NK-92 treated with Interleukin-12 subunit alpha and Interleukin-12 subunit beta, amount 100 ng/mL, for 24 hours (cell line): ENCODE measurements at regions not wholly inside any gene's neighbourhood (a gene's known extent, or its start where the extent isn't known, plus 50 kb on each side); places are given as distances from the start of the nearest gene placed in this dataset.
"Not testable (repeated sequence)": the region's sequence is repeated elsewhere in the genome, so short reads cannot be mapped to it uniquely, and the experiment has no call there.

Experiments
- DNase-seq: peaks from one replicate; lab custom pipeline; 2025; lab: John Stamatoyannopoulos, UW

DNA sequence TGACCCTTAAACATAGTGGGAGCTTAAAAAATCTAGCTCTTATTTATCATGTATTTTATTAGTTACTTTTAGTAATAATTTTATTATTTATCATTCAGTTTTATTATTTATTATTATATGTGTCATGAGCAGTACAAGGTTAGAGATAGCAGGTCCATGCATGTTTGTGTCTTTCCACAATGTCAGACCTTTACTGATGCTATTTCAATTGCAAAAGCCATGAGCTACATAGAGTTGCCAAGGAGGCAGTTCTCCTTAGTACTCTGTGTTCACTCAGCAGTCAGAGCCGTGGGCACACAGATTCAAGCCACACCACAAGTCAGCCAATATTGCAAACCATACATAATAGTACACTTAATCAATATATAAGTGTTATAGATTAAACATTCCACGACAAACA lies 157.9 kb upstream of the NTRK2 start:
- DNase-seq, result no peak

DNA sequence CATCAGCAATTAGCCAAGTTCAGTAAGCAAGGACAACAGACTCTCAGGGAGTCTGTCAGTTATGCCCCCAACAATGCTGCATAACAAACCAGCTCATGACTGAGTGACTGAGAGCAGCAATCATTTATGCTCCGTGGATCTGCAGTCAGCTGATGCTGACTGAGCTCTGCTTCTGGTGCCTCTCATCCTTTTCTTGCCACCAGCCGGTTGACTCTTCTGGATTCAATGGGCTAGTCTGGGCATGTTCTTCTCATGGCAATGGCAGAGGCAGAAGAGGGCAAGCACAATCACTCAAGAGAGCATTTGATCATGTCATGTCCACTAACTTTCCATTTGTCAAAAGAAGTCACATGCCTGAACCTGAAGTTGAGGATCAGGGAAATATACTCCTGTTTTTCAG lies 157.0 kb upstream of the NTRK2 start:
- no peak for DNase-seq

DNA sequence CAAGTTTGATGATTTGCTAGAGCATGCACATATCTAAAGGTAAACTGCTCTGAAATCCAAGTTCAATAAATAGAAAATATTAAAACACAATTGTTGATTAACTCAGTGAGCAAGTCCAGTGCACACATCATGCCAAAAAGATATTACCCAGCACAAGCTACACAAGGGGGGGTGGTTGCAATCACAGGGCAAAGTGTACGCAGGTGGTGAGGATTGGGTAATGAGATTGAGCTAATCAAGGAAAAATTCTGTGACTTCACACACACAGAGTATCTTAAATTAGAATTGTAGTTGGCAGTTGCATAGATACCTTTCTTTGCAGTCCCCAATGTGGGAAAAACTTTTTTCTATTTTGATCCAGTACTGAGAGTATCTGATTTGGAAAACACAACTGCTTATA lies 156.1 kb upstream of the NTRK2 start:
- no peak for DNase-seq

DNA sequence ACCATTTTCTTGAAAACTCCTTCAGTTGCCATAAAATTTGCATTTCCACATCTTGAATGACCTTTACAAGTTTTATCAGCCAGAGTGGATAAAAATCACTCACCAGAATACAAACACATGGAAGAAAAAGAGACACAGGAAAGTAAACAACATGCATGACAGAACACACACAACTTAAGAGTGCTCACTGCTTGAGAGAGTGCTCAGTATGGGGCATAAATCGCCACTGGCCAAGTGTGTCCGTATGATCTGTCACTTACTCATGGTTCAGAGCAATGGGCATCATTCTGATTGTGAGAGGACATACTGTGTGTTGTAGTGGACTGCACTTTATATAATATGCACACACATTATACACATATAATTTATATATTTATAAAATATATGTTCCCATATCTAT lies 155.6 kb upstream of the NTRK2 start:
- no peak for DNase-seq

DNA sequence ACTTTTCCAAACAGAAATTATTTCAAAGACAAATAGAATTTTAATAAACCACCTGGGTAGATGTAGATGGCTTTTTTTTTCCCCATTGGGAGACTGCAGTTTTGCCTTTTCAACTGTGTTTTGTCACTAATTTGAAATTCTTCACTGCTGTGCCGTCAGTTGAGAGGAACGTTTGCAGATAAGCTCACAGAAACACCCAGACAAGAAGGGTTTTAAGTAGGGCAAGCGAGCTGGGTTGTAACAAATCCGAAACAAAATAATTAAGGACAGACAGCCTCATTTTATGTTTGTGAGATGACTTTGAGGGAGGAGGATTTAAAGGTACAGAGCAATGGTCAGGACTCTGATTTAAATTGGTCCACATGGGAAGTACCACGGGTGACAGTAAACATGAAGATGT lies 155.1 kb upstream of the NTRK2 start:
- no peak for DNase-seq

DNA sequence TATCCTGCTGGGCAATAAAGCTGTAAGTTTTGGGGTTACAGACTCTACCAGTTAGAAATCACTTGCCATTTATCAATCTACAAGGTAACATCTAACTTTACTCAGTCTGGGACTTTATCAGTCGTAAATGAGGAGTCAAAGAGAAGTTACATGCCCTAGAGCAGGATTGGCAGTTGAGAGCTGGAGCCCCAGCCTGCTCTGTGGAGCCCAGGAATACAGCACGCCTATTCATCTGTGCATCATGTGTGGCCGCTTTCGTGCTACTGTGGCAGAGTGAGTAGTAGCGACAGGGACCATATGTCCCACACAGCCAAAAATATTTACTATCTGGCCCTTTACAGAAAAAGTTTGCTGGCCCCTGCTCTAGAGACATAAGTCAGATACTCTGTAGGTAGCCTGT lies 152.5 kb upstream of the NTRK2 start:
- DNase-seq, result no peak

DNA sequence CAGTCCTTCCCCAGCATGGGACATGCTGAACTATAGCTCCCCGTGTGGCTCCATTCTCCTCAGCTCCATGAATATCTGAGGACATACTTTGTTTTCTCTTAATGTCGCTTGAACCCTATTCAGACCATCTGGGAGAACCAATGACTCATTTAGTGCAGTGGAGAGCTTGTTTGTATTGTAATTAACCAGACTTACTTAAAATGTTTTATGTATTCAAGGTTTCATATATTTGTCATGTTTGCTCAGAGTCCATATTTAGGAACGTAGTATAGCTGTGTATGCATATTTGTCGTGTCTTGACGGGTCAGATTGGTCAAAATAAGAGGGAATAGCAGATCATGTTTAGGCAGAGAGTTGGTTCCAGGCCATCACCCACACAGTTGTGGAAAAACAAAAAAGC lies 150.1 kb upstream of the NTRK2 start:
- DNase-seq, result no peak

DNA sequence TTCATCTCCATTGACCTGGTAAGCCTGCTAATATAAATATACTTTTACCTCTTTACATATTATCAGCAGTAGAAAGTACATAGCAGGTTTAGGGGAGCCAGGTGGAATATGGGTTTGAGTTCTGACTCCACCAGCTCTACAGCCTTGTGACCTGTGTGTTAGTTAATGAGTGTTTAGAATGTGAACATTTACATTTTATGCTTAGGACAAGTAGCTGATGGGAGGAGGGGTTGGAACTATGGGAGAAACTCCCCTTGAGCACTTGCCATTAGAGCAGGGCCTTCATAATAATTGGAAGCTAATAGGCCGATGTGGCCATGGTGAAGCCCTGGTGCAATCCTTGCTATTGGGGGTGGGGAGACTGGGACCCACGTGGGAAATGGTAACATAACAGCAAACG lies 148.3 kb upstream of the NTRK2 start:
- DNase-seq, result no peak

DNA sequence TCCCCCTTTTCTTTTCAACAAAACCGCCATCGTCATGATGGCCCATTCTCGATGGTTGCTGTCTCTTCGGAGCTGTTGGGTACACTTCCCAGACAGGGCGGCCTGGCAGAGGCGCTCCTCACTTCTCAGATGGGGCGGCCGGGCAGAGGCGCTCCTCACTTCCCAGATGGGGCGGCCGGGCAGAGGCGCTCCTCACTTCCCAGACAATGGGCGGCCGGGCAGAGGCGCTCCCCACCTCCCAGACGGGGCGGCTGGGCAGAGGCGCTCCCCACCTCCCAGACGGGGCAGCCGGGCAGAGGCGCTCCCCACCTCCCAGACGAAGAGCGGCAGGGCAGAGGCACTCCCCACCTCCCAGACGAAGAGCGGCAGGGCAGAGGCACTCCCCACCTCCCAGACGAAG lies 143.3 kb upstream of the NTRK2 start:
- not testable (repeated sequence) for DNase-seq

DNA sequence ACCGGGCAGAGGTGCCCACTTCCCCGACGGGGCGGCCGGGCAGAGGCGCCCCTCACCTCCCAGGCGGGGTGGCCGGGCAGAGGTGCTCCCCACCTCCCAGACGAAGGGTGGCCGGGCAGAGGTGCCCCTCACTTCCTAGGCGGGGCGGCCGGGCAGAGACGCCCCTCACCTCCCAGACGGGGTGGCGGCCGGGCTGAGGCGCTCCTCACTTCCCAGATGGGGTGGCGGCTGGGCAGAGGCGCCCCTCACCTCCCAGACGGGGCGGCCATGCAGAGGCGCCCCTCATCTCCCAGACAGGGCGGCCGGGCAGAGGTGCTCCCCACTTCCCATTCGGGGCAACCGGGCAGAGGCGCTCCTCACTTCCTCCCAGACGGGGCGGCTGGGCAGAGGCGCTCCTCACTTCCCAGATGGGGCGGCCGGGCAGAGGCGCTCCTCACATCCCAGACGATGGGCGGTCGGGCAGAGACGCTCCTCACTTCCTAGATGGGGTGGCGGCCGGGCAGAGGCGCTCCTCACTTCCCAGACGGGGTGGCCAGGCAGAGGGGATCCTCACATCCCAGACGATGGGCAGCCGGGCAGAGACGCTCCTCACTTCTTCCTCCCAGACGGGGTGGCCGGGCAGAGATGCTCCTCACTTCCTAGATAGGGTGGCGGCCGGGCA lies 142.3 kb upstream of the NTRK2 start:
- DNase-seq, result not testable (repeated sequence)

DNA sequence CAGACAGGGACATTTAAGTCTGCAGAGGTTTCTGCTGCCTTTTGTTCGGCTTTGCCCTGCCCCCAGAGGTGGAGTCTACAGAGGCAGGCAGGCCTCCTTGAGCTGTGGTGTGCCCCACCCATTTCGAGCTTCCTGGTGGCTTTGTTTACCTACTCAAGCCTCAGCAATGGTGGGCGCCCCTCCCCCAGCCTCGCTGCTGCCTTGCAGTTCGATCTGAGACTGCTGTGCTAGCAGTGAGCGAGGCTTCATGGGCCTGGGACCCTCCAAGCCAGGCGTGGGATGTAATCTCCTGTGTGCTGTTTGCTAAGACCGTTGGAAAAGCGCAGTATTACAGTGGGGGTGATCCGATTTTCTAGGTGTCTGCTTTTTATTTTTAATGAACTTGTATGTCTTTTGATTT lies 133.6 kb upstream of the NTRK2 start:
- DNase-seq, result not testable (repeated sequence)

DNA sequence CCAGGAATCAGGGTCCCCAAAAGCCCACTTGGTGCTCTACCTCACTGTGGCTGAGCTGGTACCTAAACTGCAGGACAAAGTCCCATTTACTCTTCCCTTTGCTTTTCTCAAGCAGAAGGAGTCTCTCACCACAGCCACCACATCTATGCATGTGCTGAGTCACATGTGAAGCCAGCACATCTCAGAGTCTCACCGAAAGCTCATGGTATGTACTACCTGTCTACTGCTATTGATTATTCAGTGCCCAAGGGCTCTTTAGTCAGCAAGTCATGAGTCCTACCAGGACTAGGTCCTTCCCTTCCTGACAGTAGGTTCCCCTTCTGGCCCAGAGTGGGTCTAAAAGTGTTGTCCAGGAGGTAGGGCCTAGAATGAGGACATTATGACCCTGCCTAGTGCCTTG lies 130.7 kb upstream of the NTRK2 start:
- DNase-seq, result no peak

DNA sequence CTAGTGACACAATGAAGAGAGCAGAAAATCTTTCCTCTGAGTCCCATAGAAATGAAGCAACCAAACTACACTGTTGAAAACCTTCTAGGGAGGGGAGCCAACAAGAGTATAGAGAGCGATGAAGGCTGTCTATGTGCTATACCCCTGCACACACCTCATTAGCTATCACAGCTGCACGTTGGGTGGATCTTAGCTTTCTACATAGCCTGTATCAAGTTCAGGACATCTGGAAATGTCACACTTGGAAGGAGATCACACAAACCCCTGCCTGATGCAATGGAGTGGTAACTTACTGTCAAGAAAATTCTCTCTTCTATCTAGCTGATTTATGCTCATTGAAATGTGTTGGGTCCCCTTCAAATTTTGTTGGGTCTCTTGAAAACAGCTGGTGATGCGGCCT lies 127.0 kb upstream of the NTRK2 start:
- DNase-seq, result no peak

DNA sequence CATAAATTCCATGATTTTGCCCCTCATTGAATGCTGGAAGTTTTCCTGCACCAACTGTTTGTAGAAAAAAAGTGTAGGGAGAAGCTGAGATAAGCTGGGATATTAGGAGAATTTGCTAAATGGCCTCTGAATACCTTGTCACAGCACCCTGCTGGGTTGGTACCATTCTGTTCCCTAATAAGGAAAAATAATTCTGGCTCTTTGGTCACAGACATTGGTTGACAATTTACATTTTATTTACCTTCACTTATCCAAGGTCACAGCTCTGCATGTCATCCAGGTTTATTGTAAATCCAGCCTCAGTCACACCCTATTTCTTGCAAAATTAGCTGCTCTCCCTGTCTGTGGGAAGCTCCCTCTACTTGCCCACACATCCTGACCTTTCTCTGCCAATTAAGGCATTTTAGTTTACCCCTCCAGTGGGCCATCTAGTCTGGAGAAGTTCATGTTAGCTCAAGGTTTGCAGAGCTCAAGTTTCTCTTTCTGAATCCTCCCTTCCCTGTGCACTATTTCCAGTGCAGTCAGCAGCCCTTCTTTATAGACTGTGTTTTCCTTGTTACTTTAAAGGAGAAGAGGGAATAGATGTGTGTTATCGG lies 115.4 kb upstream of the NTRK2 start:
- DNase-seq, result no peak

DNA sequence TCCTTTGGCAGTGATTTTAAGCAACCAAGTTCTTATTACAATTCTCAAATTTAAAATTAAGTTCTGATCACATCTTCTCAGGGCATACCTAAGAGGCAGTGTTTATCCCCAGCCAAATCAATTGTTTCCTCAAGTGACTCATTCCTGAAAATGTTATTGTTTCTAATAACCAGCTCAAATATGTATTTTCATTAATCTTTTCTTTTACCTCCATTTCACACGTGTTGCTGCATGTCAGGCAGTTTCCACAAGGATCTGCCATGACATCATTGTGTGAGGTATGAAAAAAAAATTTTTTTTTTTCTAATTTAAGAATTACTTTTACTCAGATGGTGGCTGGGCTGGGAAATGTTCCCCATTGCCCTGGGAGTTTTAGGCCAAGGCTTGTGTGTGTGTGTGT lies 113.0 kb upstream of the NTRK2 start:
- DNase-seq, result no peak

DNA sequence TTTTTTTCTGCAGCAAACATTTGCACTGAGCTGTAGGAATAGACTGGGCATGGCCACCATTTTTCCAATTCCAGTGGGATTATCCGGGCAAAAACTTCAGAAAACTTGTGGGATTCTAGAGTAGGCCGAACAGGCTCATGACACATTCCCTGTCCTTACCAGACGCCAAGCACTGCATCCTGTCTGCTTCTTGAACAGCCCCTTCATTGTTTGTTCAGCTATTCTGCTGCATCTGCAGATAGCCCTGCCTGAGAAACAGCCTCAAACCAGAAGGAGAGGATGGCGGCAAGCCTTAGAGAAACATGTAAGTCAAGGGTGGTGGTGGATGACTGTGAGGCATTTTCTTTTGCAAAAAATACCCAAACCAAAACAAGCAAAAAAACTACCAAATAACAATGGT lies 111.8 kb upstream of the NTRK2 start:
- DNase-seq, result no peak

DNA sequence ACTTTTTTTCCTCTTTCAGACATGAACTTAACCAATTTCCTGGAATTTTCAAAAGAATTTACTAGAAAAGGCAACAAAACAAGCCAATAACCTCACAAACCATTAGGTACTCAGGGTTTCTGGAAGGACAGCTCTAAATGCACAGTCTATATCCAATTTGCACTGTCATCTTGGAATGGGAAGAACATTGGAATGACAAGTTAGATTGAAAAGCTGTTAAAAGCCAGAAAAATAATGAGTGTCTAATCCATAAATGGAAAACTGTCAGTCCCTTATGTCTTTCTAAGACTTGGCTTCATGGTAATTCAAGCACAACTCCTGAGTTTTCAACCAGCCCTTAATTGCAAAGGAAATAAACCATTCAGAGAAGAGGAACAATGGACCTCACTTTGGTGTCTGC lies 105.8 kb upstream of the NTRK2 start:
- DNase-seq, result no peak

DNA sequence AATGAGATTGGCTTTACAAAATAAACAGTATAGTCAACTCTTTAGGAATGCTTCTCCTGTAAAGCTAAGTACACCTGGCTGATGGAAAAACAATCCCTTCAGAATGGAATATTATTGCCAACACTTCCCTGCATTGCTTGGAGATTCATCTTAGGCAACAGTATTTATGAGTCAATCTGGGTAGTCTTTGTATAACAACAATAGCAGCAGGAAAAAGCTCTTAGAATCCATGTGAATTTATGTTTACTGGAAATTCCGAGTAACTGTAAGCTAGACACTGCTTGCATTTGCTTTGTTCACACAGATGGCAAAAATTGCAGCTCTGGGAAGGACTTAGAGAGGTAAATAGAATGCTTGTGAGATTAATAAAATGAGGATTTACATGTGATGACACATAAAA lies 101.7 kb upstream of the NTRK2 start:
- DNase-seq, result no peak

DNA sequence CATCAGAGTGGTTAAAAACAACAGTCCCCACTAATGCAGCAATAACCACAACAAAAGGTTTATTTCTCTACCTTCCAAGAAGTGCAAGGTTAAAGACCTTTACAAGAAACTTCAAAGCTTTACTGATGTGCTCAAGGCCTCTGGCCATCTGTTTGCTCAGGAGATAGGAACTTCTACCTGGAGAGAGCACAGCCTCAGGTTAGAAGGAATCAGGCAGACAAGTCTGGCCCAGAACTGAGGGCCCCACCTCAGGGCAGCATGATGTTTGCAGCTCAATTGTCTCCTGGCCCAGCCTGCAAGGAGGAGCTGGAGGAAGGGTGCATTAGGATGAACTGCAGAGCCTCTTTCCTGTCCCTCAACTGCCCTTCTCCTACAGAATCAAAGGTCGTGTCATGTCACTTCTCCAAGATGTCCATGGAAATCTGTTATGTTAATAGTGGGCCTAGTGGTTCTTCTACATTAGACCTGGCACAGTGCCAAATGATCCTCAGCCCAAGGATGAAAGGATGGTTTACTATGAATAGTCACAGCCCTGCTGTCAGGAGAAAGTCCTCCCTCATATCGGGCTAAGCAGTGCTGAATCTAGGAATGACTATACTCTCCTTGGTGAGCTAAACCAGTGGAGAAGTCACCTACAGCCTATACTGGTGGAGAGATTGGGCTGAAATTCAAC lies 98.9 kb upstream of the NTRK2 start:
- no peak for DNase-seq

DNA sequence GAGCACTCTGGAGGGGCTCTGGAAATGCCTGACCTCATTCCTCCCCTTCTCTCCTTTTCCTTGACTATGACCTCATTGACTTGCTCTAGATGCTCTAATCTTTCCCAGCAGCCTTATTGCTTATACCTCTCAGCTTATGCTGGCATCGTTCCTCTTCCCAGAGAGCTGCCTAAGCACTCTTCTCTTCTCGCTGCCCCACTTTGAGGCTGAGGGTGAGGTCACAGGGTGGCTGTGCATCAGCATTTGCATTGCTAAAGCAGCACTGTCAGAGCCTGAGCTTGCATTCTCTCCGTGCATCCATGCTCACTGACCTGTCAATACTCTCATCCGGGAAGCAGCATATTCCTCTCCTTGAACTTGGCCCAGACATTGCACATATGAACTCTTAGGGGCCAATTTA lies 96.4 kb upstream of the NTRK2 start:
- no peak for DNase-seq

DNA sequence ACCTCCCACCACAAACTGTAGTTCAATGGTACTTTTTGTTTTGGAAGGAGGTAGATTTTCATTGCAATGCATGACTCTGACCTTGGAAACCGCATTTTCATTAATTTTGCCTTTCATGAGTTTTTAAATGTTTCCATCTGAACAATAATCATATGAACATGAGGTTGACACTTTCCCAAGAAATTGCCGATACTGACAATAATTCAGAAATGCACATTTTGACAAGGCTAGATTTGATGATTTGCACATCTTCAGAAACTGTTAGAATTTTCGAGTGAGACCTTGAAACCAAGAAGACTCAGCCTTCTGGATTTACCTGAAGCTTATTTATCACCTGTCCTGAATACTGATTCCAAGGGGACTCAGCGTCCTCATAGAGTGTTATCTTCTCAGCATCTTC lies 93.8 kb upstream of the NTRK2 start:
- no peak for DNase-seq

DNA sequence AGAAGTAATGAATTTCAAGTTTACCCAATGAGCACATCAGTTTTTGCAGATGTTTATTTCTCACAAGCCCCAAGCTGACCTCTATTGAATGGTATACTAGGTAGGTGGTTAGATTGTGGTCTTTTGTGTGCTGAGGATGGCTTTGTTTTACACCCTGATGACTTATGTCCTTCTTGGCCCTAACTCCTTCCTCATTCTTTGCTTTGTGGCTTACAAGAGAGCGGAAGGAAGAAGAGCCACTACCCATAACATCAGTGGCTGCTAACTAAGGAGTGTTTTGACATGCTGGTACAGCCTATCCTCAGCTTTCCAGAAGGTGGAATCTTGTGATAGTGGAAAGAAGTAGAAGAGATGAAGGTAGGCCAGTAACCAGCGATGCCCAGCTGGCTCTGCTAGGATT lies 85.7 kb upstream of the NTRK2 start:
- DNase-seq, result no peak

DNA sequence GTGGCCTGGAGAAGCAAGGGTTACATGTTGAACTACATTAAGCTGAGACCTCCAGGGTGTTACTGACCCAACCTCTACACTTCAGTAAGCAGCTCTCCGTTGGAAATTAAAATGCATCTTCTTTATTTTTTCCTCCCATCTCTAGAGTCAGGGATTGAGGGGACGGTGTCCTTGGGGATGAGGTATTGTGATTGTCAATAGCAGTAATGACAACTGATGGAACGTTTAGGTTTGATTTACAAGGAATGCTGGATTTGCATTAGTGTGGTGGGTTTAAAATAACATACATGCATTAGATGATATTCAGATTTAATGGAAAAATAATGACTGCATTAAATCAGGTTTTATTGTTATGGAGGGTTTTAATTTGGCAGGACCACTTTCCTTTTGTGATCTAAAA lies 82.9 kb upstream of the NTRK2 start:
- DNase-seq, result no peak

DNA sequence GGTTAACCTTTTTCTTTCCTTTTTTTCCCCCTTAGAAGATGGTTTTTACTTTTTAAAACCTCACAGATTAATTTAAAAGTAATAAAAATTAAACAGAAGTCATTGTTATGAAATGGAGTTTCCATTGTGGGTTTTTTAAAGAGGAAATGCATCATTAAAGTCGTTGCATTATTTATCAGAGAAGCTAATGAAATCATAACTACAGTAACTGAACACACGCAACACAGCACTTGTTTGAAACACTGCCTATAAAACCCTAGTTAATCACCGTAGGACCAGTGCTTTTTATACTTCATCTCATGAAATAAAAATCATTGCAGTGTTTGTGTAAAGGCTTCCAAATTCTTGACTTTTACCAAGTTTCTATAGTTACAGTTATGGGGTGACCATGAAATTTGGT lies 82.4 kb upstream of the NTRK2 start:
- no peak for DNase-seq
